ENCODE measurements at regions not wholly inside any gene's neighbourhood (a gene's known extent, or its start where the extent isn't known, plus 50 kb on each side); places are given as distances from the start of the nearest gene placed in this dataset.

- no peak for DNase-seq
Observed at GRCh38 chr1:219404629-219405028, 208.3 kb downstream of the ZC3H11B start.

GRCh38 chr1:219402925-219403324 is 210.0 kb downstream of the ZC3H11B start:
- DNase-seq = no peak

GRCh38 chr1:219401724-219402625 is 210.9 kb downstream of the ZC3H11B start:
- DNase-seq = no peak

- no peak for DNase-seq
Observed at GRCh38 chr1:219399446-219399845, 213.5 kb downstream of the ZC3H11B start.

- no peak for DNase-seq
Observed at GRCh38 chr1:219398815-219399396, 214.0 kb downstream of the ZC3H11B start.

GRCh38 chr1:219397511-219397910 is 215.4 kb downstream of the ZC3H11B start:
- no peak for DNase-seq

- no peak for DNase-seq
Observed at GRCh38 chr1:219391297-219391696, 217.6 kb downstream of the LYPLAL1 start.

GRCh38 chr1:219387211-219387610 is 213.5 kb downstream of the LYPLAL1 start:
- no peak for DNase-seq

- peak in 11 of 56 donors; percentile 1 to 35 (median 7) for DNase-seq
Observed at GRCh38 chr1:219385787-219386427, 212.2 kb downstream of the LYPLAL1 start.

- DNase-seq = no peak
Observed at GRCh38 chr1:219383281-219383680, 209.6 kb downstream of the LYPLAL1 start.

GRCh38 chr1:219381396-219381795 is 207.7 kb downstream of the LYPLAL1 start:
- no peak for DNase-seq

GRCh38 chr1:219380463-219380862 is 206.8 kb downstream of the LYPLAL1 start:
- no peak for DNase-seq

GRCh38 chr1:219379691-219380090 is 206.0 kb downstream of the LYPLAL1 start:
- no peak for DNase-seq

GRCh38 chr1:219374636-219375035 is 201.0 kb downstream of the LYPLAL1 start:
- DNase-seq = no peak

- no peak for DNase-seq
Observed at GRCh38 chr1:219374046-219374566, 200.4 kb downstream of the LYPLAL1 start.

GRCh38 chr1:219373616-219373935 is 199.9 kb downstream of the LYPLAL1 start:
- no peak for DNase-seq

- DNase-seq = no peak
Observed at GRCh38 chr1:219372916-219373615, 199.4 kb downstream of the LYPLAL1 start.

GRCh38 chr1:219371471-219371870 is 197.8 kb downstream of the LYPLAL1 start:
- no peak for DNase-seq

GRCh38 chr1:219367496-219367895 is 193.8 kb downstream of the LYPLAL1 start:
- no peak for DNase-seq

- no peak for DNase-seq
Observed at GRCh38 chr1:219365451-219365850, 191.8 kb downstream of the LYPLAL1 start.

GRCh38 chr1:219362702-219363101 is 189.0 kb downstream of the LYPLAL1 start:
- DNase-seq = no peak

- DNase-seq = no peak
Observed at GRCh38 chr1:219359126-219359525, 185.4 kb downstream of the LYPLAL1 start.

Data from amygdala (tissue), 56 donors.